Mucosa of rectum (tissue), 2 donors: ENCODE measurements at regions not wholly inside any gene's neighbourhood (a gene's known extent, or its start where the extent isn't known, plus 50 kb on each side); places are given as distances from the start of the nearest gene placed in this dataset.
"Not testable (repeated sequence)": the region's sequence is repeated elsewhere in the genome, so short reads cannot be mapped to it uniquely, and the experiment has no call there.

ENCODE experiments used
- H3K27ac ChIP-seq, 2 donors: one replicate each; pipeline ENCODE4 v1.7.0; 2013; ENCODE audit warnings: inconsistent platforms in 2 of 2, low read depth in 2 of 2, low read length in 2 of 2
- H3K27me3 ChIP-seq, 2 donors: one replicate each; pipeline ENCODE4 v1.7.0; 2013; ENCODE audit warnings: low read length in 2 of 2; ENCODE audit not compliant: control insufficient read depth in 2 of 2, insufficient read depth in 2 of 2
- H3K36me3 ChIP-seq, 2 donors: one replicate each; pipeline ENCODE4 v1.7.0; 2013; ENCODE audit warnings: low read length in 2 of 2; ENCODE audit not compliant: control insufficient read depth in 2 of 2, insufficient read depth in 2 of 2
- H3K4me1 ChIP-seq, 2 donors: one replicate each; pipeline ENCODE4 v1.7.0; 2013; ENCODE audit warnings: low read length in 2 of 2, mild to moderate bottlenecking in 1 of 2; ENCODE audit not compliant: control insufficient read depth in 2 of 2, insufficient read depth in 2 of 2
- H3K4me3 ChIP-seq, 2 donors: one replicate each; pipeline ENCODE4 v1.7.0; 2013; ENCODE audit warnings: low read length in 2 of 2
- H3K9ac ChIP-seq, 2 donors: one replicate each; pipeline ENCODE4 v1.7.0; 2013; ENCODE audit warnings: low read length in 2 of 2, low read depth in 1 of 2, mild to moderate bottlenecking in 1 of 2
- H3K9me3 ChIP-seq, 2 donors: one replicate each; pipeline ENCODE4 v1.7.0; 2013; ENCODE audit warnings: low read length in 2 of 2; ENCODE audit not compliant: control insufficient read depth in 2 of 2
- donor health status: healthy.
- donor health status: Normal muscosa, but diverticular disease.

- Histone ChIP-seq H3K9me3 (no peaks in the 10 kb centered on the region), H3K36me3 (no peaks in the 10 kb centered on the region), H3K4me1 (no peaks in the 10 kb centered on the region), H3K27me3 (no peaks in the 10 kb centered on the region), H3K27ac (no peak overlapping the region), H3K9ac (no peak overlapping the region), H3K4me3 (no peak overlapping the region)
Measured at GRCh38 chr4:17020451-17020850, 122.0 kb upstream of the LDB2 start.

- not testable (repeated sequence) for H3K4me3 ChIP-seq, H3K27ac ChIP-seq, H3K27me3 ChIP-seq, H3K4me1 ChIP-seq, H3K9ac ChIP-seq, H3K9me3 ChIP-seq, H3K36me3 ChIP-seq
Measured at GRCh38 chr4:17018621-17019020, 120.2 kb upstream of the LDB2 start.

- no peaks in the 10 kb centered on the region for H3K27me3 ChIP-seq
- no peak overlapping the region for H3K27ac ChIP-seq
- no peaks in the 10 kb centered on the region for H3K4me1 ChIP-seq
- no peak overlapping the region for H3K4me3 ChIP-seq
- no peaks in the 10 kb centered on the region for H3K9me3 ChIP-seq
- no peak overlapping the region for H3K9ac ChIP-seq
- H3K36me3 ChIP-seq: no peaks in the 10 kb centered on the region
Measured at GRCh38 chr4:17018013-17018412, 119.6 kb upstream of the LDB2 start.

- H3K27me3 ChIP-seq: no peaks in the 10 kb centered on the region
Measured at GRCh38 chr4:17013382-17014006, 115.0 kb upstream of the LDB2 start.

GRCh38 chr4:17012451-17012850 is 114.0 kb upstream of the LDB2 start:
- Histone ChIP-seq H3K4me1 (no peaks in the 10 kb centered on the region), H3K9ac (no peak overlapping the region), H3K27me3 (no peaks in the 10 kb centered on the region), H3K36me3 (no peaks in the 10 kb centered on the region), H3K9me3 (no peaks in the 10 kb centered on the region), H3K4me3 (no peak overlapping the region), H3K27ac (no peak overlapping the region)

More at GRCh38 chr4:17013382-17014006, 115.0 kb upstream of the LDB2 start:
- Histone ChIP-seq H3K9ac (no peak overlapping the region), H3K4me1 (no peaks in the 10 kb centered on the region), H3K27ac (no peak overlapping the region), H3K9me3 (no peaks in the 10 kb centered on the region), H3K4me3 (no peak overlapping the region), H3K36me3 (no peaks in the 10 kb centered on the region)

GRCh38 chr4:17010426-17011087 is 112.1 kb upstream of the LDB2 start:
- H3K4me1 ChIP-seq: no peaks in the 10 kb centered on the region
- H3K4me3 ChIP-seq: no peak overlapping the region
- H3K27me3 ChIP-seq: no peaks in the 10 kb centered on the region
- H3K9ac ChIP-seq: no peak overlapping the region
- no peaks in the 10 kb centered on the region for H3K36me3 ChIP-seq
- H3K9me3 ChIP-seq: no peaks in the 10 kb centered on the region
- H3K27ac ChIP-seq: no peak overlapping the region

GRCh38 chr4:17009871-17010367 is 111.5 kb upstream of the LDB2 start:
- no peaks in the 10 kb centered on the region for H3K9me3 ChIP-seq
- no peaks in the 10 kb centered on the region for H3K36me3 ChIP-seq
- no peaks in the 10 kb centered on the region for H3K4me1 ChIP-seq
- H3K4me3 ChIP-seq: no peak overlapping the region
- H3K27ac ChIP-seq: no peak overlapping the region
- no peaks in the 10 kb centered on the region for H3K27me3 ChIP-seq
- no peak overlapping the region for H3K9ac ChIP-seq

- H3K9me3 ChIP-seq: no peaks in the 10 kb centered on the region
- peak overlapping the region in 1 of 2 donors; percentile 32 for H3K9ac ChIP-seq
- H3K4me3 ChIP-seq: no peak overlapping the region
- no peaks in the 10 kb centered on the region for H3K4me1 ChIP-seq
- no peaks in the 10 kb centered on the region for H3K36me3 ChIP-seq
- no peaks in the 10 kb centered on the region for H3K27me3 ChIP-seq
- H3K27ac ChIP-seq: no peak overlapping the region
Measured at GRCh38 chr4:17008834-17009345, 110.4 kb upstream of the LDB2 start.

- H3K4me3 ChIP-seq, H3K27ac ChIP-seq, H3K27me3 ChIP-seq, H3K4me1 ChIP-seq, H3K36me3 ChIP-seq, H3K9me3 ChIP-seq, H3K9ac ChIP-seq: not testable (repeated sequence)
Measured at GRCh38 chr4:17003606-17004392, 105.4 kb upstream of the LDB2 start.

- Histone ChIP-seq H3K4me1 (no peaks in the 10 kb centered on the region), H3K27me3 (no peaks in the 10 kb centered on the region), H3K4me3 (no peak overlapping the region), H3K27ac (no peak overlapping the region), H3K9me3 (no peaks in the 10 kb centered on the region), H3K9ac (no peak overlapping the region), H3K36me3 (no peaks in the 10 kb centered on the region)
Measured at GRCh38 chr4:16995451-16995850, 97.0 kb upstream of the LDB2 start.
